Trophoblast cell (in vitro differentiated cells and primary cell): ENCODE measurements at regions not wholly inside any gene's neighbourhood (a gene's known extent, or its start where the extent isn't known, plus 50 kb on each side); places are given as distances from the start of the nearest gene placed in this dataset.

Experiments
- DNase-seq, 2 donors: peaks; one replicate each; pipeline ENCODE4 v3.0.0-alpha.2; 2016
- H2AFZ ChIP-seq: 2 replicates; pipeline ENCODE4 v1.6.1; 2013; ENCODE audit warnings: low read length, moderate library complexity, mild to moderate bottlenecking; ENCODE audit not compliant: insufficient read depth, poor library complexity
- H2AK5ac ChIP-seq: 2 replicates; pipeline ENCODE4 v1.6.1; 2013; ENCODE audit warnings: mild to moderate bottlenecking, low read length
- H2BK120ac ChIP-seq: 2 replicates; pipeline ENCODE4 v1.6.1; 2013; ENCODE audit warnings: low read length, mild to moderate bottlenecking, moderate library complexity; ENCODE audit not compliant: insufficient read depth, poor library complexity
- H2BK12ac ChIP-seq: 2 replicates; pipeline ENCODE4 v1.6.1; 2013; ENCODE audit warnings: mild to moderate bottlenecking, low read length, moderate library complexity
- H2BK5ac ChIP-seq: 2 replicates; pipeline ENCODE4 v1.6.1; 2013; ENCODE audit warnings: low read length, low read depth, moderate library complexity, mild to moderate bottlenecking; ENCODE audit not compliant: poor library complexity
- H3K14ac ChIP-seq: 2 replicates; pipeline ENCODE4 v1.6.1; 2013; ENCODE audit warnings: mild to moderate bottlenecking, low read length
- H3K18ac ChIP-seq: 2 replicates; pipeline ENCODE4 v1.6.1; 2013; ENCODE audit warnings: mild to moderate bottlenecking, low read length
- H3K23ac ChIP-seq: 2 replicates; pipeline ENCODE4 v1.6.1; 2013; ENCODE audit warnings: low read length
- H3K27ac ChIP-seq: 2 replicates; pipeline ENCODE4 v1.5.1; 2013; ENCODE audit warnings: low read depth, mild to moderate bottlenecking, inconsistent platforms, low read length, moderate library complexity
- H3K27me3 ChIP-seq: 2 replicates; pipeline ENCODE4 v1.6.1; 2013; ENCODE audit warnings: inconsistent platforms, mild to moderate bottlenecking, low read length, moderate library complexity; ENCODE audit not compliant: insufficient read depth
- H3K36me3 ChIP-seq, 2 experiments: 1 replicate in 1 of 2; 2 replicates in 1 of 2; pipeline ENCODE4 v1.6.1; 2013; ENCODE audit warnings: low read length in 2 of 2, mild to moderate bottlenecking in 2 of 2, moderate library complexity in 1 of 2; ENCODE audit not compliant: insufficient read depth in 2 of 2, control insufficient read depth in 1 of 2
- H3K4ac ChIP-seq: 2 replicates; pipeline ENCODE4 v1.6.1; 2013; ENCODE audit warnings: low read depth, mild to moderate bottlenecking, low read length, moderate library complexity
- H3K4me1 ChIP-seq, 2 experiments: 1 replicate in 1 of 2; 2 replicates in 1 of 2; pipeline ENCODE4 v1.6.1; 2013; ENCODE audit warnings: low read length in 2 of 2, mild to moderate bottlenecking in 2 of 2, moderate library complexity in 1 of 2; ENCODE audit not compliant: insufficient read depth in 2 of 2, control insufficient read depth in 1 of 2
- H3K4me2 ChIP-seq: 2 replicates; pipeline ENCODE4 v1.6.1; 2013; ENCODE audit warnings: inconsistent platforms, mild to moderate bottlenecking, low read length, moderate library complexity
- H3K4me3 ChIP-seq: 2 replicates; pipeline ENCODE4 v1.5.1; 2013; ENCODE audit warnings: mild to moderate bottlenecking, low read depth, low read length, inconsistent platforms
- H3K79me1 ChIP-seq: one replicate; pipeline ENCODE4 v1.6.1; 2013; ENCODE audit warnings: low read length
- H3K79me2 ChIP-seq: 2 replicates; pipeline ENCODE4 v1.6.1; 2013; ENCODE audit warnings: low read length, mild to moderate bottlenecking; ENCODE audit not compliant: control insufficient read depth, insufficient read depth, poor library complexity
- H3K9ac ChIP-seq: 2 replicates; pipeline ENCODE4 v1.6.1; 2013; ENCODE audit warnings: mild to moderate bottlenecking, low read length
- H3K9me3 ChIP-seq: 2 replicates; pipeline ENCODE4 v1.6.1; 2013; ENCODE audit warnings: low read depth, mild to moderate bottlenecking, control low read depth, inconsistent platforms, low read length; ENCODE audit not compliant: insufficient read depth
- H4K12ac ChIP-seq: 2 replicates; pipeline ENCODE4 v1.6.1; 2013; ENCODE audit warnings: low read depth, mild to moderate bottlenecking, low read length, moderate library complexity
- H4K8ac ChIP-seq: 2 replicates; pipeline ENCODE4 v1.6.1; 2013; ENCODE audit warnings: low read depth, mild to moderate bottlenecking, low read length, moderate library complexity
- H4K91ac ChIP-seq: one replicate; pipeline ENCODE4 v1.6.1; 2013; ENCODE audit warnings: low read depth, mild to moderate bottlenecking, low read length, moderate library complexity
- WGBS: extraction: QIAGEN DNeasy Blood & Tissue Kit; methylation state at CpG from one replicate; pipeline ENCODE4 v1.1.7; 2013; ENCODE audit warnings: missing lambda C conversion rate; ENCODE audit not compliant: insufficient read length, insufficient coverage; ENCODE audit errors: extremely low coverage; 5-methylcytosine and 5-hydroxymethylcytosine counted together

- H2AFZ ChIP-seq: no peak overlapping the region
- no peaks in the 10 kb centered on the region for H3K27me3 ChIP-seq
- H3K4me1 ChIP-seq: no peaks in the 10 kb centered on the region
- WGBS: no CpG with 5 or more reads among the region's 10 CpGs
- no peak overlapping the region for H2AK5ac ChIP-seq
- H4K91ac ChIP-seq: no peak overlapping the region
- H3K9me3 ChIP-seq: peaks cover 3% of the 10 kb centered on the region
- no peak overlapping the region for H3K18ac ChIP-seq
- no peak overlapping the region for H3K4me2 ChIP-seq
- H4K8ac ChIP-seq: no peak overlapping the region
- H2BK5ac ChIP-seq: no peak overlapping the region
- H3K4ac ChIP-seq: no peak overlapping the region
- no peak overlapping the region for H3K23ac ChIP-seq
- H3K36me3 ChIP-seq: no peaks in the 10 kb centered on the region
- no peak overlapping the region for H3K27ac ChIP-seq
- H3K14ac ChIP-seq: no peak overlapping the region
- no peak for DNase-seq
- no peak overlapping the region for H2BK12ac ChIP-seq
- no peaks in the 10 kb centered on the region for H3K79me1 ChIP-seq
- no peak overlapping the region for H2BK120ac ChIP-seq
- H3K9ac ChIP-seq: no peak overlapping the region
- H4K12ac ChIP-seq: no peak overlapping the region
- no peak overlapping the region for H3K4me3 ChIP-seq
- H3K79me2 ChIP-seq: no peaks in the 10 kb centered on the region
Observed at GRCh38 chr6:165793287-165793825, 130.3 kb upstream of the PDE10A start.

- no peaks in the 10 kb centered on the region for H3K27me3 ChIP-seq
- no peak overlapping the region for H3K18ac ChIP-seq
- H2BK12ac ChIP-seq: no peak overlapping the region
- no peak overlapping the region for H3K27ac ChIP-seq
- H3K36me3 ChIP-seq: no peaks in the 10 kb centered on the region
- H2BK5ac ChIP-seq: no peak overlapping the region
- H3K79me2 ChIP-seq: no peaks in the 10 kb centered on the region
- peaks cover 3% of the 10 kb centered on the region for H3K9me3 ChIP-seq
- no peak overlapping the region for H4K12ac ChIP-seq
- peak in 1 of 2 donors; percentile 19 for DNase-seq
- no peaks in the 10 kb centered on the region for H3K4me1 ChIP-seq
- no peak overlapping the region for H2AFZ ChIP-seq
- WGBS: no CpG with 5 or more reads among the region's 24 CpGs
- no peak overlapping the region for H3K4me2 ChIP-seq
- H3K4ac ChIP-seq: no peak overlapping the region
- no peaks in the 10 kb centered on the region for H3K79me1 ChIP-seq
- no peak overlapping the region for H2AK5ac ChIP-seq
- no peak overlapping the region for H2BK120ac ChIP-seq
- no peak overlapping the region for H3K4me3 ChIP-seq
- no peak overlapping the region for H4K91ac ChIP-seq
- H3K23ac ChIP-seq: no peak overlapping the region
- H3K14ac ChIP-seq: no peak overlapping the region
- no peak overlapping the region for H4K8ac ChIP-seq
- no peak overlapping the region for H3K9ac ChIP-seq
Observed at GRCh38 chr6:165791876-165792437, 128.9 kb upstream of the PDE10A start.

- Histone ChIP-seq H3K18ac (no peak overlapping the region), H3K4me2 (no peak overlapping the region), H2AK5ac (no peak overlapping the region), H3K79me1 (no peaks in the 10 kb centered on the region), H3K9ac (no peak overlapping the region), H3K79me2 (no peaks in the 10 kb centered on the region), H3K4me3 (no peak overlapping the region), H2BK5ac (no peak overlapping the region), H2BK12ac (no peak overlapping the region), H3K4ac (no peak overlapping the region), H3K23ac (no peak overlapping the region), H3K9me3 (peaks cover 3% of the 10 kb centered on the region), H4K91ac (no peak overlapping the region), H4K12ac (no peak overlapping the region), H3K4me1 (no peaks in the 10 kb centered on the region), H3K27ac (no peak overlapping the region), H4K8ac (no peak overlapping the region), H3K14ac (no peak overlapping the region), H2BK120ac (no peak overlapping the region), H3K27me3 (no peaks in the 10 kb centered on the region), H3K36me3 (no peaks in the 10 kb centered on the region), H2AFZ (no peak overlapping the region)
- no CpG with 5 or more reads among the region's 9 CpGs for WGBS
- DNase-seq: no peak
Observed at GRCh38 chr6:165791306-165791705, 128.3 kb upstream of the PDE10A start.

GRCh38 chr6:165782812-165783211 is 119.8 kb upstream of the PDE10A start:
- H3K9me3 ChIP-seq: no peaks in the 10 kb centered on the region
- H3K27me3 ChIP-seq: no peaks in the 10 kb centered on the region
- H3K27ac ChIP-seq: no peak overlapping the region
- H3K36me3 ChIP-seq: no peaks in the 10 kb centered on the region
- H4K91ac ChIP-seq: no peak overlapping the region
- no peak overlapping the region for H2BK5ac ChIP-seq
- no peaks in the 10 kb centered on the region for H3K4me1 ChIP-seq
- no peak overlapping the region for H3K4me3 ChIP-seq
- no peak overlapping the region for H3K18ac ChIP-seq
- H3K23ac ChIP-seq: no peak overlapping the region
- H3K79me2 ChIP-seq: no peaks in the 10 kb centered on the region
- H4K8ac ChIP-seq: no peak overlapping the region
- H3K14ac ChIP-seq: no peak overlapping the region
- no peak for DNase-seq
- no peak overlapping the region for H3K4ac ChIP-seq
- H3K79me1 ChIP-seq: no peaks in the 10 kb centered on the region
- H3K9ac ChIP-seq: no peak overlapping the region
- no peak overlapping the region for H2AFZ ChIP-seq
- H2AK5ac ChIP-seq: no peak overlapping the region
- no CpG with 5 or more reads among the region's 3 CpGs for WGBS
- no peak overlapping the region for H2BK12ac ChIP-seq
- H4K12ac ChIP-seq: no peak overlapping the region
- no peak overlapping the region for H3K4me2 ChIP-seq
- H2BK120ac ChIP-seq: no peak overlapping the region
